Endothelial cell of umbilical vein (primary cell): ENCODE measurements at regions not wholly inside any gene's neighbourhood (a gene's known extent, or its start where the extent isn't known, plus 50 kb on each side); places are given as distances from the start of the nearest gene placed in this dataset.

Experiments used
- BruUV-seq: library from RNA; stranded (reverse); fragments of 400-500 nt; replicated peaks from 2 replicates; lab custom pipeline; 2021; lab: Mats Ljungman, UMichigan
- CTCF ChIA-PET: fragments of 300-600, 350-600 bp; sonication (Branson Sonifier 250); formaldehyde crosslinking; loops from one replicate; lab custom pipeline; 2021; ENCODE audit warnings: antibody characterized with exemption, inconsistent platforms; lab: Charles Lee
- POLR2A ChIA-PET: fragments of 300-600, 350-600 bp; sonication (Branson Sonifier 250); formaldehyde crosslinking; loops from one replicate; lab custom pipeline; 2021; ENCODE audit warnings: antibody characterized with exemption, inconsistent platforms; lab: Charles Lee
- DNase-seq: peaks from one replicate; pipeline ENCODE4 v3.0.0-alpha.2; 2011; ENCODE audit warnings: low read depth, low spot score
- FAIRE-seq: peaks from 2 replicates; lab custom pipeline; 2011; peaks lifted over from hg19 to GRCh38; lab: Jason Lieb, UNC
- H2AFZ ChIP-seq: 2 replicates; pipeline ENCODE4 v1.6.0; 2012; ENCODE audit warnings: low read depth, low read length, control low read depth, inconsistent platforms
- H3K27ac ChIP-seq: 2 replicates; pipeline ENCODE4 v1.5.1; 2011; ENCODE audit warnings: low read depth, mild to moderate bottlenecking, control low read depth, low read length, moderate library complexity; ENCODE audit not compliant: insufficient read depth
- H3K27me3 ChIP-seq, 2 experiments: 2 replicates each; pipeline versions ENCODE4 v1.6.0 to v1.6.1; 2011; ENCODE audit warnings: low read length in 2 of 2, mixed read lengths in 1 of 2; ENCODE audit not compliant: control insufficient read depth in 2 of 2, insufficient read depth in 2 of 2
- H3K36me3 ChIP-seq, 2 experiments: 2 replicates in 1 of 2; 3 replicates in 1 of 2; pipeline ENCODE4 v1.5.1; 2011; ENCODE audit warnings: low read length in 2 of 2, mild to moderate bottlenecking in 1 of 2, moderate library complexity in 1 of 2; ENCODE audit not compliant: control insufficient read depth in 2 of 2, insufficient read depth in 2 of 2; ENCODE audit errors: extremely low read depth in 1 of 2
- H3K4me1 ChIP-seq: 3 replicates; pipeline ENCODE4 v1.5.1; 2011; ENCODE audit warnings: mild to moderate bottlenecking, low read length; ENCODE audit not compliant: control insufficient read depth, insufficient read depth; ENCODE audit errors: extremely low read depth
- H3K4me2 ChIP-seq: 2 replicates; pipeline ENCODE4 v1.6.1; 2011; ENCODE audit warnings: low read length, control low read depth, mixed read lengths; ENCODE audit not compliant: insufficient read depth
- H3K4me3 ChIP-seq, 3 experiments: fragments of 200-600 bp in 1 of 3; sonication (generic), shearing (Covaris generic) in 1 of 3; replicated peaks in 1 of 3; 2 replicates each; pipeline ENCODE4 v1.5.1; 2011 to 2016; ENCODE audit warnings: control low read depth in 3 of 3, low read length in 3 of 3, mild to moderate bottlenecking in 2 of 3, inconsistent platforms in 1 of 3, low read depth in 1 of 3, moderate library complexity in 1 of 3; ENCODE audit not compliant: insufficient read depth in 1 of 3
- H3K79me2 ChIP-seq: 2 replicates; pipeline ENCODE4 v1.6.0; 2012; ENCODE audit warnings: low read length, inconsistent platforms; ENCODE audit not compliant: control insufficient read depth, insufficient read depth
- H3K9ac ChIP-seq: replicated peaks from 2 replicates; pipeline ENCODE3; 2011; ENCODE audit warnings: low read length, control low read depth; ENCODE audit not compliant: insufficient read depth; ENCODE audit errors: extremely low read depth
- H3K9me1 ChIP-seq: replicated peaks from 3 replicates; pipeline ENCODE4 v1.6.0; 2011; ENCODE audit warnings: mild to moderate bottlenecking, low read length; ENCODE audit not compliant: control insufficient read depth, insufficient read depth; ENCODE audit errors: extremely low read depth
- H3K9me3 ChIP-seq: replicated peaks from 2 replicates; pipeline ENCODE4 v1.5.1; 2012; ENCODE audit warnings: low read length, inconsistent platforms; ENCODE audit not compliant: control insufficient read depth, insufficient read depth
- H4K20me1 ChIP-seq: replicated peaks from 2 replicates; pipeline ENCODE3; 2011; ENCODE audit warnings: mild to moderate bottlenecking, low read length; ENCODE audit not compliant: control insufficient read depth, insufficient read depth; ENCODE audit errors: extremely low read depth
- EZH2 ChIP-seq: IDR thresholded peaks from 2 replicates; pipeline ENCODE4 v1.6.1; 2012; ENCODE audit warnings: borderline replicate concordance, low read depth, mild to moderate bottlenecking, moderate library complexity, low read length, inconsistent platforms; ENCODE audit not compliant: severe bottlenecking
- FOS ChIP-seq: IDR thresholded peaks from 2 replicates; pipeline ENCODE4 v1.6.1; 2011; ENCODE audit warnings: mild to moderate bottlenecking, low read length, moderate library complexity, borderline replicate concordance; ENCODE audit not compliant: insufficient read depth
- JUN ChIP-seq: IDR thresholded peaks from 2 replicates; pipeline ENCODE4 v1.6.1; 2011; ENCODE audit warnings: borderline replicate concordance, low read depth; ENCODE audit not compliant: insufficient read length, insufficient read depth
- POLR2AphosphoS5 ChIP-seq: IDR thresholded peaks from 2 replicates; pipeline ENCODE4 v1.6.1; 2012; ENCODE audit warnings: low read depth, mild to moderate bottlenecking, control low read depth, low read length, moderate library complexity; ENCODE audit not compliant: insufficient read depth
- dilution Hi-C: fragments of 300-500 bp; cut with MboI; formaldehyde crosslinking; loops from one replicate; pipeline ENCODE4 v1.15.0; 2019; ENCODE audit warnings: low sequenced_read_pairs; ENCODE audit not compliant: extremely low pct_ligation_motif_present
- intact Hi-C: fragments of 100-400 bp; cut with micrococcal nuclease; formaldehyde crosslinking; loops from one replicate; pipeline ENCODE4 v1.10.0; 2022
- TF ChIP-seq, protein P1 (sequence below), 2 donors: IDR thresholded peaks; 1 replicate in 1 of 2; 2 replicates in 1 of 2; pipeline ENCODE4 v1.5.1; 2011; ENCODE audit warnings: low read length in 2 of 2, mild to moderate bottlenecking in 2 of 2, moderate library complexity in 2 of 2, control low read depth in 1 of 2, inconsistent platforms in 1 of 2, low read depth in 1 of 2; ENCODE audit not compliant: insufficient read depth in 1 of 2; ENCODE audit errors: extremely low read depth in 1 of 2
- TF ChIP-seq, protein P2 (sequence below): IDR thresholded peaks from 2 replicates; pipeline ENCODE4 v1.6.1; 2011; ENCODE audit not compliant: insufficient read depth, insufficient read length

DNA sequence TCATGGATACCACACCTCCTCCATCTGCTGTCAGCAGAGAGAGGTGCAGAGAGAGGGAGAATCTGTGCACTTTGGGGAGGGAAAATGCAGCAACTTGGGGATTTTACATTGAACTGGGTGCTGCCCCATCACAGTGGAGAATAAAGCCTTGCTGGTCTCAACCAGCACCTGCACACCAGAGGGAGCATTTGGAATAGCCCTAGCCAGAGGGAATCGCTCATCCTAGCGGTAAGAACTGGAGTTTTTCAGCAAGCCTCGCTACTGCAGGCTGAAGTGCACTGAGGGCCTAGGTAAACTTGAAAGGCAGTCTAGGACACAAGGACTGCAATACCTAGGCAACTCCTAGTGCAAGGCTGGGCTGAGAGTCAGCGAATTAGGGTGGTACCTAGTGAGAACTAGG lies 148.7 kb downstream of the KDR start:
- no peak for FAIRE-seq
- intact Hi-C loops, result loop anchor here (10.0 kb wide), 3 partner anchors 208 to 888 kb away; no protein-coding TSS in a partner anchor

More for the DNA sequence above, 148.7 kb downstream of the KDR start:
- H3K27me3 ChIP-seq, result no peaks in the 10 kb centered on the region
- DNase-seq, result no peak
- no peak overlapping the region for H3K9ac ChIP-seq
- ChIA-PET CTCF (no interaction called here), POLR2A (no interaction called here)
- H3K4me3 ChIP-seq, result no peak overlapping the region
- H2AFZ ChIP-seq, result no peak overlapping the region
- no peaks in the 10 kb centered on the region for H3K9me1 ChIP-seq
- H3K36me3 ChIP-seq, result no peaks in the 10 kb centered on the region
- H3K9me3 ChIP-seq, result no peaks in the 10 kb centered on the region
- no peaks in the 10 kb centered on the region for H3K79me2 ChIP-seq
- no TSS peak for BruUV-seq
- no peaks in the 10 kb centered on the region for H4K20me1 ChIP-seq
- H3K4me2 ChIP-seq, result no peak overlapping the region
- no peak for TF ChIP-seq FOS
- TF ChIP-seq EZH2, result no peak
- TF ChIP-seq, protein P1, sequence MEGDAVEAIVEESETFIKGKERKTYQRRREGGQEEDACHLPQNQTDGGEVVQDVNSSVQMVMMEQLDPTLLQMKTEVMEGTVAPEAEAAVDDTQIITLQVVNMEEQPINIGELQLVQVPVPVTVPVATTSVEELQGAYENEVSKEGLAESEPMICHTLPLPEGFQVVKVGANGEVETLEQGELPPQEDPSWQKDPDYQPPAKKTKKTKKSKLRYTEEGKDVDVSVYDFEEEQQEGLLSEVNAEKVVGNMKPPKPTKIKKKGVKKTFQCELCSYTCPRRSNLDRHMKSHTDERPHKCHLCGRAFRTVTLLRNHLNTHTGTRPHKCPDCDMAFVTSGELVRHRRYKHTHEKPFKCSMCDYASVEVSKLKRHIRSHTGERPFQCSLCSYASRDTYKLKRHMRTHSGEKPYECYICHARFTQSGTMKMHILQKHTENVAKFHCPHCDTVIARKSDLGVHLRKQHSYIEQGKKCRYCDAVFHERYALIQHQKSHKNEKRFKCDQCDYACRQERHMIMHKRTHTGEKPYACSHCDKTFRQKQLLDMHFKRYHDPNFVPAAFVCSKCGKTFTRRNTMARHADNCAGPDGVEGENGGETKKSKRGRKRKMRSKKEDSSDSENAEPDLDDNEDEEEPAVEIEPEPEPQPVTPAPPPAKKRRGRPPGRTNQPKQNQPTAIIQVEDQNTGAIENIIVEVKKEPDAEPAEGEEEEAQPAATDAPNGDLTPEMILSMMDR (IDR thresholded peaks at IDR 0.05; ENCODE audit: extremely low read depth in 1 of 2, insufficient read depth in 1 of 2, low read depth in 1 of 2, low read length in 2 of 2), result no peak
- TF ChIP-seq, protein P2, sequence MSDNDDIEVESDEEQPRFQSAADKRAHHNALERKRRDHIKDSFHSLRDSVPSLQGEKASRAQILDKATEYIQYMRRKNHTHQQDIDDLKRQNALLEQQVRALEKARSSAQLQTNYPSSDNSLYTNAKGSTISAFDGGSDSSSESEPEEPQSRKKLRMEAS, result no peak
- no peak for TF ChIP-seq POLR2AphosphoS5
- TF ChIP-seq JUN, result no peak
- dilution Hi-C loops, result loop anchor here (25.0 kb wide), 1 partner anchor 336 kb away; no protein-coding TSS in a partner anchor
- no peak overlapping the region for H3K27ac ChIP-seq
- no peaks in the 10 kb centered on the region for H3K4me1 ChIP-seq
